Putamen (tissue), 1 donor: ENCODE measurements at regions not wholly inside any gene's neighbourhood (a gene's known extent, or its start where the extent isn't known, plus 50 kb on each side); places are given as distances from the start of the nearest gene placed in this dataset.
A peak's percentile ranks its signal among the peaks of the same experiment; 100 is the strongest.
"Not testable (repeated sequence)": the region's sequence is repeated elsewhere in the genome, so short reads cannot be mapped to it uniquely, and the experiment has no call there.

Experiments used
- DNase-seq: peaks from one replicate; pipeline ENCODE4 v3.0.0-alpha.2; 2016; ENCODE audit warnings: low spot score

- not testable (repeated sequence) for DNase-seq
Observed at GRCh38 chr22:25417826-25418225, 146.6 kb upstream of the GRK3 start.

GRCh38 chr22:25419247-25420113 lies 145.0 kb upstream of the GRK3 start:
- DNase-seq, result no peak

DNA sequence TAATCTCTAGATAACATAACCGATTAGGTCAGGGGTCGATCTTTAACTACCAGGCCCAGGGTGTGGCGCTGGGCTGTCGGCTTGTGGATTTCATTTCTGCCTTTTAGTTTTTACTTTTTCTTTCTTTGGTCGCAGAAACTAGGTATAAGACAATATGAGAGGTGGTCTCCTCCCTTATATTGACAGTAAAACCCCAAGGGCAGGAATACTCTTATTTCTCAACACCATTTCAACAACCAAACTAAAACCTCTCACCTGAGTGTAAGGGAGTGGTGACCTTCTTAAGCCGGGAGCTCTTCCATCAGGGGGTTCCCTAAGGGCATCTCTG lies 144.4 kb upstream of the GRK3 start:
- DNase-seq, result not testable (repeated sequence)

- DNase-seq, result no peak
Observed at GRCh38 chr22:25420471-25420924, 144.0 kb upstream of the GRK3 start.

DNA sequence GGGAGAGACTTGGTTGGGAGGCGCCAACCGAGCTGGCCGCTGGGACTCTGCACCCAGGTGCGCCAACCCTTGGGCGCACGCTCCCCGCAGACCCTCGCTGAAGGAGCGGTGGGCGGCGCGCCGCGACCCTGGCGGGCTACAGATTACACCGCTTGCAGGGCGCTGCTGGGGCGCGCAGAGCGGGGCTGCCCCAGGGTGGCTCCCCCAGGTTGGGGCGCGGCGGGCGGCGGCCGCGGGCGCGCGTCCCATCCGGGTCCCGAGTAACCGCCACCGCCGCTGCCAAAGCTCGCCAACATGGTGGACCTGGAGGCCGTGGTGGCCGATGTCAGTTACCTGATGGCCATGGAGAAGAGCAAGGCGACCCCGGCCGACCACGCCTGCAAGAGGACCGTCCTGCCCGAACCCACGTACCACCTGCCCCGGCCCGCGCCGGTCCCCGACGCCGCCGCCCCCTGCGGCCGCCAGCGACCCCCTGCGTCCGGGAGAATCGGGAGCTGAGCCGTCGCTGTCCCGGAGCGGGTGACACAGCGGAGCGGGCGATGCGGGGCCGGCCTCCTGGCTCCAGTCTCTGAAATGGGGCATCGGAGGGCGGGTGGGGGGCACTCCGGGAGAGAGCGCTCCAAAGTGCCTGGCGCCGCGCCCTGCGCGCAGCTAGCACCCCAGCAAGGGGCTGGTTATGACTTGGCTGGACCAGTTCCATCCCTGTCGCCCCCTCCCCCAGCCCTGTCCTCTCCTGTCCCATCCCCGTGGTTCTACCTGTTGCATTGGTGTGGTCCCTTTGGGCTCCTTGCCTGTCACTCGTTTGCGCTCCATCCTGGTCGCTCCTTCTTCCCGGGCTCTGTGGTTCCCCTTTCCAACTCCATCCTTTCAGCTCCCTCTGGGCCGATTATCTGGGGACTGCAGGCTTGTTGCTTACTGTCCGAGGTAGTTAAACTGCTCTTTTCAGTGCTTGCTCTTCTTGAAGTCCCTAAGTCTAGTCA lies 143.3 kb upstream of the GRK3 start:
- no peak for DNase-seq

GRCh38 chr22:25426530-25427308 lies 137.8 kb upstream of the GRK3 start:
- DNase-seq, result not testable (repeated sequence)

- not testable (repeated sequence) for DNase-seq
Observed at GRCh38 chr22:25431637-25432342, 132.7 kb upstream of the GRK3 start.

- DNase-seq, result not testable (repeated sequence)
Observed at GRCh38 chr22:25433381-25433970, 131.0 kb upstream of the GRK3 start.

DNA sequence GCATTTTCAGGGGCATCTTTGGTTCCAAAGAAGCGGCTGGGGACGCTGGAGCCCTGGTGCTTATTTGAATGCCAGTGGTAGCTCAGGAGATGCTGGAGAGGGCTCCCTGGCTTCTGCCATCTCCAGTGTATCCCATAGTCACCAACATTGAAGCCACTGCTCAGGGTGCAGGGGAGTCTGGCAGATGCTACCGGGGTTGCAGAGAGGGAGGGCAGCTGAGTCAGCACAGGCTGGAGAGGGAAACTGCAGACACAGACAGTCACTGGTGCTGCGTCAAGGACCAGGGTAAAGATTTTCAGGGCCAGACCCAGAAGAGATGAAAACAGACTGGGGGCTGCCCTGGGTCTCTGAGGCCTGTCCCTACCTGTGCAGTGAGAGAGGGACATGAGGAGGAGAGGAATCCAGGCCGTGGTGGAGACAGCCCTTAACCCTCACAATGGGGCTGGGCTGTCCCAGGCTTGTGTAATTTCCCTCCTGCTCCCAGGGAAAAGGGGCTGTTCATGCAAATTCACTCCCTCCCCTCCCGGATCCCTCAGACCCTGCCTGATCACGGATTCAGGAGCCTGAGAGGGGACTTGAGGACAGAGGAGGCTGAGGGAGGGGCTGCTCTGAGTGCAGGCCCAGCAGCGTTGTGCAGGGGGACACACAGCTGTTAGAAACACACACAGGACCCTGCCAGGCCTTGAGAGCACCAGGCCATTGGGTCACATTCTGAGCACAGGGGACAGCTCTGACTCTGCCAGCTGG lies 126.9 kb upstream of the GRK3 start:
- no peak for DNase-seq

- no peak for DNase-seq
Observed at GRCh38 chr22:25447067-25447685, 117.3 kb upstream of the GRK3 start.

DNA sequence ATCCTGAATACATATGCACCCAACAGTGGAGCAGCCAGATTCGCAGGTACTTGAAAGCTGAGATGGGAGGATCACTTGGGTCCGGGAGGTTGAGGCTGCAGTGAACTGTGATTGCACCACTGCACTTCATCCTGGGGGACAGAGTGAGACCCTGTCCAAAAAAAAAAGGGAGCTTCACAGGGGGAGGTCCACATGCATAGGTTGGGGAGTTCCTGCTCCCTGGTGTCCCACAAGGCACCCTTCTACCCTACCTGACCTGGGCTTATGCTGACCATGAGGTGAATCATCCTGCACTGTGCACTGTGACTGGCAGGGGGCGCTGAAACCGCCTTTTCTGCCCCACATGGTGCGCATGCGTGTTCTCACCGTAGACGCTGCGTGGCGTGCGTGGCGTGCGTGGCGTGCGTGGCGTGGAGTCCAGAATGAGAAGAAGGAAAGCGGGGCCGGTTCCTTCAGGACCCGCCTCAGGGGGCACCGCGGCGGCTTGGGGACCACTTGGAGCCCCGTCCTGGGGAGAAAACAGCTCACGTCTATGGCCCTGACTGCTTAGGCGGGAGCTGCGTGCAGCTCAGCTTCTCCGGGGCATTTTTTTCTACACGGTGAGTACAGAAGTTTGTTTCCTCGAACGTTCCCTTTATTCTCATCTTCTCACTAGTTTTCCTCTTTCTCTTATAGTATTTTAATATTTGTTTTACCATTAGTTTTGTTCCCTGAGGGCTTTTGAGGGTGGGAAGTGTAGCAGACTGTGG lies 116.6 kb upstream of the GRK3 start:
- peak; percentile 86 for DNase-seq

DNA sequence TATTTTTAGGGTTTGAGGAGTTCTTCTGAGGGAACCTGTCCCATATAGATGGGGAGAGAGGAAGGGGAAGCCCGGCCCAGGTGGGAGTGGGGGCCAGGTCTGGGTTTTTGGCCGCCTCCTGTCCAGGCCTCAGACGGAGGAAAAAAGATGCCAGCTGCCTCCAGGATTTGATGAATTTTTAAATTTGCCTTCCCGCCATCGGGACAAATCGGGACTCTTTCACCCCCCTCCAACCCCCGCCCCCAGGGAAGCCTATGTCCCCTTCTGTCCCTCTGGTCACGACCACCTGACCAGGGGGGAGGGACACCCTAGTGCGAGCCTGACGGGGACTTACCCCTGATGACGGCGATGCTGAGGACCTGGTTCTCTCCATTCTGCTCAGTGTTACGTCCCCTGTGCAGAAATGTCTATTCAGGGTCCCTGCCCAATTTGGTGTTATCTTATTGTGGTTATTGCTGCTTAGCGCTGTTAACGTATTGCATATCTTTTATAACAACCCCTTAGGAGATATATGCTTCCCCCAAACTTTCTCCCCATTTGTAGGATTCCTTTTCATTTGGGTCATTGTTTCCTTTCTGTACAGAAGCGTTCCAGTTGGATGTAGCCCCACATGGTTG lies 115.9 kb upstream of the GRK3 start:
- no peak for DNase-seq

- DNase-seq, result no peak
Observed at GRCh38 chr22:25449781-25450317, 114.6 kb upstream of the GRK3 start.

DNA sequence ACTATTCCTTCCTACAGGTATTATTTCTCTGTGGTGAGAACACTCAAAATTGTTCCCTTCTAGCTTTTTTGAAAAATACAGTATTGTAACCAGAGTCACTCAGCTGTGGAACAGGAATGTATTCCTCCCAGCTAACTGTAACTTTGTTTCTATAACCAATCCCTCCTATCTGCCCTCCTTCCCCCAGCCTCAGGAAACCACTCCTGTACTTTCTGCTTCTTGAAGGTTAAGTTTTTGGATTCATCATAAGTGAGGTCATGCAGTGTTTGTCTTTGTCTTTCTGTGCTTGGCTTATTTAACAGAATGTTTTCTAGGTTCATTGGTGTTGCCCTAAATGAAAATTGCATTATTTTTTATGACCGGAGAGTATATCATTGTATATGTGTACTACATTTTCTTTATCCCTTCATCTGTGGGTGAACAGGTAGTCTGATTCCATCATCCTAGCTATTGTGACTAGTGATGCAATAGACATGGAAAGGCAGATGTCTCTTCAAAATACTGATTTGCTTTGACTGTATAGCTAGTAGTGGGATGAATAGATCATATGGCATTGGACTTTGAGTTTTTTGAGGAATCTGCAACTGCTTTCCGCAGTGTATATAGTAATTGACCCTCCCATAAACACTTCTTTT lies 112.9 kb upstream of the GRK3 start:
- no peak for DNase-seq

GRCh38 chr22:25452116-25452700 lies 112.3 kb upstream of the GRK3 start:
- DNase-seq, result no peak

DNA sequence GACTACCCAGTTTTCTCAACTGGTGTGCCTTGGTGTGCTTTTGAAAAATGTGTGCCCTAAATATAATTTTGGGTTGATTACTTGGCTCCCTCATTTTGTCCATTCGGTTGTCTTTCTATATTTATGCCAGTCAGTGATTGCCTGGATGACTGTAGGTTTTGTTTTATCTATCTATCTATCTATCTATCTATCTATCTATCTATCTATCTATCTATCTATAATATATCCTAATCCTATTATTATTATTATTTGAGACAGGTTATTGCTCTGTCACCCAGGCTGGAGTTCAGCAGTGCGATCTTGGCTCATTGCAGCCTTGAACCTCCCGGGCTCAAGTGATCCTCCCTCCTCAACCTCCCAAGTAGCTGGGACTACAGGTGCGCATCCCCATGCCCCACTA lies 111.4 kb upstream of the GRK3 start:
- no peak for DNase-seq

- no peak for DNase-seq
Observed at GRCh38 chr22:25453557-25453956, 110.9 kb upstream of the GRK3 start.
